ENCODE measurements at regions not wholly inside any gene's neighbourhood (a gene's known extent, or its start where the extent isn't known, plus 50 kb on each side); places are given as distances from the start of the nearest gene placed in this dataset.

DNA sequence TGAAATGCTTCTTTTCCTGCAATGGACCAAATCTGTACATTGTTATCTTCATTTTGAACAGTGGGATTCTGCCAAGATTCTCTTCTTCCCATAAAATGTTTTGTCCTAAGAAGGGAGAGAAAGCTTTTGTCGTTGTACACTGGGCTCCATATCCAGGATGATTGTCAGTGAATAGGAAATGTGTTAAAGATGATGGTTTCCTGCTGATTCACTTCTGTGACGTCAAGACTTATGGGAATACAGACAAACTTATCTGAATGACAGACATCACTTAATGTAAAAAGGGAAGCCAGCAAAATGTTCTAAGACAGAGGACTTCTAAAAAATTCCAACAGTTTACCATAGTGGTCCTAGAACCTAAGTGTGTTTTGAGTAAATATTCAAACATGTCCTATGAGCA, 53.7 kb upstream of the HPF1 start:
- Histone ChIP-seq H3K4me3 (ENCODE audit: severe bottlenecking) (no peak overlapping the region), H3K4me1 (ENCODE audit: insufficient read depth, poor library complexity, severe bottlenecking) (no peaks in the 10 kb centered on the region), H3K36me3 (ENCODE audit: low read depth) (no peaks in the 10 kb centered on the region), H3K27ac (ENCODE audit: poor library complexity, severe bottlenecking) (no peak overlapping the region), H3K27me3 (ENCODE audit: insufficient read depth, poor library complexity, severe bottlenecking) (no peaks in the 10 kb centered on the region), H3K9me3 (ENCODE audit: severe bottlenecking) (no peaks in the 10 kb centered on the region)
- ATAC-seq (ENCODE audit: low read depth) (no peak), DNase-seq (ENCODE audit: low spot score) (no peak)
- TF ChIP-seq, protein P1, sequence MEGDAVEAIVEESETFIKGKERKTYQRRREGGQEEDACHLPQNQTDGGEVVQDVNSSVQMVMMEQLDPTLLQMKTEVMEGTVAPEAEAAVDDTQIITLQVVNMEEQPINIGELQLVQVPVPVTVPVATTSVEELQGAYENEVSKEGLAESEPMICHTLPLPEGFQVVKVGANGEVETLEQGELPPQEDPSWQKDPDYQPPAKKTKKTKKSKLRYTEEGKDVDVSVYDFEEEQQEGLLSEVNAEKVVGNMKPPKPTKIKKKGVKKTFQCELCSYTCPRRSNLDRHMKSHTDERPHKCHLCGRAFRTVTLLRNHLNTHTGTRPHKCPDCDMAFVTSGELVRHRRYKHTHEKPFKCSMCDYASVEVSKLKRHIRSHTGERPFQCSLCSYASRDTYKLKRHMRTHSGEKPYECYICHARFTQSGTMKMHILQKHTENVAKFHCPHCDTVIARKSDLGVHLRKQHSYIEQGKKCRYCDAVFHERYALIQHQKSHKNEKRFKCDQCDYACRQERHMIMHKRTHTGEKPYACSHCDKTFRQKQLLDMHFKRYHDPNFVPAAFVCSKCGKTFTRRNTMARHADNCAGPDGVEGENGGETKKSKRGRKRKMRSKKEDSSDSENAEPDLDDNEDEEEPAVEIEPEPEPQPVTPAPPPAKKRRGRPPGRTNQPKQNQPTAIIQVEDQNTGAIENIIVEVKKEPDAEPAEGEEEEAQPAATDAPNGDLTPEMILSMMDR (IDR thresholded peaks at IDR 0.05; ENCODE audit: poor library complexity, severe bottlenecking): no peak

DNA sequence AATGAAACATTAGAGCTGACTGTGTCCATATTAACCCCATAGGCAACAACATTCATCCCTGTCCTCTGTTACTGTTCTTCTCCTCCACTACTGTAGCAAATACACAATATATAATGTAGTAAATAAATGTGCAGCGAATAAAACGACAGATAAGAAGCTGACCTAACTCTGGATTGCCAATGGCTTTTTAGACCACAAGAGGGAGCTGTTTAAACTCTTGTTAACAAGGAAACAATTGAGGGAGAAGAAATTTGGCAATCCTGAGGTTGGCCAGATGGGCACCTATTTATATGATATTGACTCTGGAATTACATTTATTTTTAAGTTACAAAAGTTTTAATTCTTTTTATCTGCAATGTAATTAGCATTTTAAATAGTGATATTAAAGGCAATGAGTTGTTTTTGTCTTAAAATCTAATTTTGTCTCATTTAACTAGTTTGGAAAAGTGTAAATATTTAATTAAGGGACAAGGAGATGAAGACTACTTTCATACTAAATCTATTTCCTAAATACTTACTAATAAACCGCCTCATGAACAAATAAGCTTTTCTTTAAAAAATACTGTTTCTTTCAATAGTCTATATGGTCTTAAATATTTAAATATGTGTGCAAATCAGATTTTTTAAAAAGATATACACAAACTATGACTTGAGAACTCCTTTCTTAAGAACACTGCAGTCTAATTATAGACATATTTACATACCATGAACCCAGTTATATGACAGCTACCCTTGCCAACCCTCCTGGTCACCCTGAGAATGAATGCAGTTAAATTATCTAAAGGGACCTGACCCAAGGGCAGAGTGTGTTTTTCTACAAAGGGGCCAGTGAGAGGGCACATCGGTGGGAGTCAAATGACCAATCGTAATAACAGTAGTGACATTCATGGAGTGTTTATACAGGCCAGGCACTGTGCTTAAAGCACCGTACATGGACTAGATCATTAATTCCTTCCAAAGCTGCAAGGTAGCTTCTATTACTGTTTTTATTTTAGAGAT, 52.9 kb upstream of the HPF1 start:
- DNase-seq (ENCODE audit: low spot score) (no peak), ATAC-seq (ENCODE audit: low read depth) (peak; percentile 70)
- H3K4me1 ChIP-seq (ENCODE audit: insufficient read depth, poor library complexity, severe bottlenecking): no peaks in the 10 kb centered on the region
- TF ChIP-seq, protein P1 (IDR thresholded peaks at IDR 0.05; ENCODE audit: poor library complexity, severe bottlenecking): peak; percentile 91
- no peak overlapping the region for H3K27ac ChIP-seq (ENCODE audit: poor library complexity, severe bottlenecking)
- H3K27me3 ChIP-seq (ENCODE audit: insufficient read depth, poor library complexity, severe bottlenecking): no peaks in the 10 kb centered on the region
- no peaks in the 10 kb centered on the region for H3K36me3 ChIP-seq (ENCODE audit: low read depth)
- no peaks in the 10 kb centered on the region for H3K9me3 ChIP-seq (ENCODE audit: severe bottlenecking)
- H3K4me3 ChIP-seq (ENCODE audit: severe bottlenecking): no peak overlapping the region

DNA sequence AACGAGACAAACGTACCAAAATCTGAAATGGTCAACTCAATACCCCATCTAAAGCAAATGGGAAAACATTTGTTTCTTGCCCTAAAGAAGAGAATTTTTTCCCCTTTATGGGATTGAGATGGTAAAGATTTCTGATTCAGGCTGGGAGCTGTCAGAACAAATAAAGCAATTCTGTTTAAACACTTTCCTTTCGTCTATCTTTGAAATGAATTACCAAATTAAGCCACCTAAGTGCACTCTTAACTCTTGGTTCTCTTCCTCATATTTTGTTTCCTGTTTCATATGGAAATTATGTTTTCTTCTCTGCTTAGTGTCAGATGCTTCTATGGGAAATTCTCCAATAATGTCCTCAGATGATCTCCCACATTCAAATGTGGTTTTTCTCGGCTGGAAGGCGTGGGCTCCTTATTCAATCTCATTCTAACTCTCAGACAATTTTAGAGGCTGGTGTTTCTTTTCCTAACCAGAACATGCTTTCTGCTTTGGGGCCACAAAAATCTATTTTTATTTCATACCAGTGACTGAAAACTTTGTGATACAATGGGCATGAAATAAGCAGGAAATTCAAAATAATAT, 50.3 kb upstream of the HPF1 start:
- ATAC-seq (ENCODE audit: low read depth) (no peak), DNase-seq (ENCODE audit: low spot score) (no peak)
- Histone ChIP-seq H3K4me3 (ENCODE audit: severe bottlenecking) (no peak overlapping the region), H3K9me3 (ENCODE audit: severe bottlenecking) (no peaks in the 10 kb centered on the region), H3K4me1 (ENCODE audit: insufficient read depth, poor library complexity, severe bottlenecking) (no peaks in the 10 kb centered on the region), H3K27ac (ENCODE audit: poor library complexity, severe bottlenecking) (no peak overlapping the region), H3K27me3 (ENCODE audit: insufficient read depth, poor library complexity, severe bottlenecking) (no peaks in the 10 kb centered on the region), H3K36me3 (ENCODE audit: low read depth) (no peaks in the 10 kb centered on the region)
- TF ChIP-seq, protein P1 (IDR thresholded peaks at IDR 0.05; ENCODE audit: poor library complexity, severe bottlenecking): no peak
